Gastrocnemius medialis (tissue), 4 donors: ENCODE measurements at regions not wholly inside any gene's neighbourhood (a gene's known extent, or its start where the extent isn't known, plus 50 kb on each side); places are given as distances from the start of the nearest gene placed in this dataset.

ENCODE experiments used
- CTCF ChIP-seq, 5 experiments: fragments of 450-650 bp in 3 of 5; fragments of 200-600 bp in 2 of 5; sonication (generic) in 2 of 5; IDR thresholded peaks in 4 of 5; conservative IDR thresholded peaks in 1 of 5; 1 replicate in 4 of 5; 2 replicates in 1 of 5; pipeline ENCODE4 v1.5.1; 2016 to 2019; ENCODE audit warnings: antibody characterized with exemption in 5 of 5, mild to moderate bottlenecking in 3 of 5, moderate library complexity in 3 of 5
- POLR2A ChIP-seq, 2 donors: fragments of 450-650 bp; IDR thresholded peaks; one replicate each; pipeline ENCODE4 v1.6.1; 2017; ENCODE audit warnings: antibody characterized with exemption in 2 of 2, mild to moderate bottlenecking in 2 of 2, moderate library complexity in 2 of 2

- TF ChIP-seq CTCF (IDR thresholded peaks at IDR 0.05 in 4 of 5, conservative IDR thresholded peaks at IDR 0.05 in 1 of 5) (no peak), POLR2A (IDR thresholded peaks at IDR 0.05) (no peak)
These were observed 113.6 kb upstream of the TEX13C start for GRCh38 chrX:125205918-125206665.
